GM04503 (cell line): ENCODE measurements at regions not wholly inside any gene's neighbourhood (a gene's known extent, or its start where the extent isn't known, plus 50 kb on each side); places are given as distances from the start of the nearest gene placed in this dataset.

Experiments used
- DNase-seq: peaks from one replicate; pipeline ENCODE4 v3.0.0-alpha.2; 2012; ENCODE audit warnings: low read depth

DNA sequence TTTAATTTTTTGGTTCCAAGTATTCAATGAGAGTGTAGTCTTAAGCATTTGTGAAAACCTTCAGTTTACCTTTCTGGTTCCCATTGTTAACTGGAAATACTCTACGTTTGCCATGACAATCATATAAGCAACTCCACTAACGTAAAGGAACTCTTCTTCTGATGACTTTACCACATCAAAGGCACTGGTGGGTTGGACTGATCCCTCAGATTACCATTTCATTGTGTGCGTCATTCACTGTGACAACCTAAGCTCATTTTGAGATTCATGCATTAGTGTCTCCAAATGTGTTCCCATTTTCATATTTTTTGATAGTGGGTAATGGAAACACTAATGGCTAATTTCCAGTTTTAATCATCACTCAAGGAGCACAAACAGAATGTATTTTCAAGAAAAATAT is 119.9 kb upstream of the COL1A2 start:
- DNase-seq: no peak

DNA sequence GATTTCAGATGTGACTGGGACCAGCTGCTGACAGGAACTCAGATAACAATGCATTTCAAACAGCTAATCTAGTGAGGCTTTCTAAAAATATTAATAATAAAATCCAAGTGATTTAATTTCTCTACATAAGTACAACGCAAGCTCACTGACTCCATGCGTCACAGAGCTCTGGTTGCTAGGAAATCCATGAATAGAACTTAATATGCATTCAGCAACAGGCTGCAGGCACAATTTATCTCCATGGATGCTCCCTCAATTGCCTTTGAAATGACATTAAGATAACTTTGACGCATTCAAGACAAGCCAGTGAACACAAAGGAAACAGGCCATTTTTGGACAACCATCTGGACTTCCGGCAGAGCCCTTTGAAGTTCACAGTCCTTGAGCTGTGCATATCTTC is 118.7 kb upstream of the COL1A2 start:
- DNase-seq: no peak

DNA sequence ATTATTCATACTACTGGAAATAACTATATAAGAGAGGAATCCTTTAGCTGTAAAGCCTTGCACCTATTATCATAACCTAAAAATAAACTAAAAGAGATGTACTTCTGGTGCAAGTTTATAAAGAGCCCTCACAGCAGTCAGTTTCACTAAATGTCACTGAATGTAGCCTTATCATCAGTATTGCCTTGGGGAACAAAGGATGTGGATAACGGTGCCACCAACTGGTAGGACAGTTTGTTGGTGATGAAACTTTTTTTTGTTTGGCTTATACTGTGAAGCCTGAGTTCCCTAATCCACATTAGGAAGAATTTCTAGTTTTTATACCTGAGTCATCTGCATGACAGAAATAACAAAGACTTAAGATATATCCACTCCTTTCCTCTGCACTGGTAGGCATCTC is 117.9 kb upstream of the COL1A2 start:
- no peak for DNase-seq

DNA sequence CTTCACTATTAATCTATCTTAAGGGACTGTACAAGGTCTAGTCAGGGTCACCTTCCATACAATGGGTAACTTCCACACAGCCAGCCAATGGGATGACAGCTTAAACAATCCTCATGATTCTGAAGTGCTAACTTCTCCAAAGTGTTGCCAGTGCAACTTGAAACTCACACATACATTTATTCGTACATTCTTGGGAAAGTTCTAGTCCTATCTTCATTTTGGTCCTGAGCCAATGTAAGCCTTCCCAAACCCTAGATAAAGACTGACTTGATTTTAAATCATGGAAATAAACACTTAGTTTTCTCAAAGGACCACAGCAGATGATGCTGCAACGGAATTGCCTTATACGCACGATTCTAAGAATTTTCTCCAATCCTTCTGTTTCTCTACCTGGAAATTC is 117.5 kb upstream of the COL1A2 start:
- DNase-seq: no peak

DNA sequence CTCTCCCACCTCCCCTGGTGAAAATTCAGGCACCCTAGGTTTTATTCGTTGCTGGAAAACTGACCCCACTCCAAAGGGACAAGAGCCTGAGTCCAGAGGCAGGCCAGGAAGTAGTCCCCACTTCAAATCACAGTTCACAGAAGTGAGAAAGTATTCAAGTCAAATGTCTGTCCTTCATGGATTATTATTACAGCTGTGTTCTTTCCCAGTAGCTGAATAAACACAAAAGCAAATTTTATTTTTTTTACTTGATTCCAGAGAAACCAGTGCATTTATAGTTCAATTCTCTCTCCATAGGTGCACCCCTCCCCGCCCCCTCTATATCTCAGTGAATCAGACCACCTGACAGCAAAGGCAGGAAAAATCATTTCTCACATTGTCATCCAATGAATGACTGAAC is 113.8 kb upstream of the COL1A2 start:
- no peak for DNase-seq

DNA sequence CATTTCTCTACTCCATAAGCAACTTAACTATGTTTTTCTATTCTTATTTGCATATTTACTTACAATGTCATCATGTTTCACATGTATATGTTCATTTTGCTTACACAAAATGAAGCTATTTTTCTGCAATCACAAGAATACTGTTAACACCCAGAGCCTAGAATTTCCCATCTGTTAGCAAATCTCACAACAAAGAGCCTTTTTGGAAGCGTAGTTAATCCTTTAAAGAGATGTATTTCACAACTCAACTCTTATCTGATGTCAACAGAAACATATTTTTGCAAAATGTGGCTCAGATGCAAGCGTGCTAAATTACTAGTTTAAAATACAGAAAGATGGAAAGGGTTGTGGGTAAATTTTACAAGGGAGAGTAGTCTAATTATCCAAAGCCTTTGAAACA is 110.6 kb upstream of the COL1A2 start:
- DNase-seq: no peak

DNA sequence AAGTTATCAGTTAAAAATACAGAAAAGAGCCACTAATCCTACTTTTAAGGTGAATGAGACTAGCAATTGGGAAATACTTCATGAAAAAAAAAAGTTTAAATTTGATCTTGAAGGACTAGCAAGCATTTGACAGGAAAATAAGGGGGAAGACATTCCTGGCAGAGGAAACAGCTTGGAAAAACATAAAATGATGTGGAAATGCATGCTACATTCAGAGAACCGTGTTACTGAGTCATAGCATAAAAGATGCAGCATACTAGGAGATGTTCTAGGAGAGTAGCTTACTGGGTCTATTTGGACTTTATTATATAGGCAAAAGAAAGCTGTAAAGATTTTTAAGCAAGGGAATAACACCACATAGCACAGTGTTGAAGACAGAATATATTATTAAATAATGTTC is 108.6 kb upstream of the COL1A2 start:
- DNase-seq: no peak

DNA sequence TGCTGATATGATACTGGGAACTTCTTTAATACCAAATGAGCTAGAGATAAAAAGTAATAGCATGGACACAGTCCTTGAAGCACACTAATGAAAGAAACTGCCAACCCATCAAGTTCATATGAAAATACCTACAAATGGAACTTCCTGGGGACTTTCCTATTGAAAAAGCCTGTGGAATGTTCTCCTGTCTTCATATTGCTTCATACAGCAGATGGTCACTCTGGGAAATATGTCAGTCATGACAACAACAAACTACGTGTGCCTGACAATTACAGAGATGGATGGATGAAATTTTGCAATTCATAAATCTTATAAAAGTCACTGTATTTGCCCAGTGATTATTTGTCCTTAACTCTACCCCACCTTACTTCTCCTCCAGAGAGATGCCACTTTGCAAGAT is 106.6 kb upstream of the COL1A2 start:
- no peak for DNase-seq

DNA sequence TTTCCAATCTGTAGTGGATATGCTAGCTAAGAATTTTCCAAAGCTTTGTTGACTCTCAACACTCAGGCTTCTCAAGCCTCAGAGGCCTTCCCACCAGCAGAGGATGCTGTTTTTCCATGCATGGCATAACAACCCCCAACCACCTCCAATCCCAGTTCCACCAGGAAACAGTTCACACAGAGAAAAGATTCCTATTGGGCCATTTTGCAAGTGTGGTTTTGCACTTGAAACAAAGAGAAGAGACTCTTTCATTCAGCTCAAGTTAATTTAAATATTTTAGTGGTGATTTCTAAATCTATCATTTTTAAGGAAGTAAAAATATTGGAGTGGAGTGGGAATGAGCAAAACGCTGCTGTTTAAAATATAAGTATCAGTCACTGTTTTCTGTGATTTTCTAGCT is 105.6 kb upstream of the COL1A2 start:
- peak; percentile 64 for DNase-seq

DNA sequence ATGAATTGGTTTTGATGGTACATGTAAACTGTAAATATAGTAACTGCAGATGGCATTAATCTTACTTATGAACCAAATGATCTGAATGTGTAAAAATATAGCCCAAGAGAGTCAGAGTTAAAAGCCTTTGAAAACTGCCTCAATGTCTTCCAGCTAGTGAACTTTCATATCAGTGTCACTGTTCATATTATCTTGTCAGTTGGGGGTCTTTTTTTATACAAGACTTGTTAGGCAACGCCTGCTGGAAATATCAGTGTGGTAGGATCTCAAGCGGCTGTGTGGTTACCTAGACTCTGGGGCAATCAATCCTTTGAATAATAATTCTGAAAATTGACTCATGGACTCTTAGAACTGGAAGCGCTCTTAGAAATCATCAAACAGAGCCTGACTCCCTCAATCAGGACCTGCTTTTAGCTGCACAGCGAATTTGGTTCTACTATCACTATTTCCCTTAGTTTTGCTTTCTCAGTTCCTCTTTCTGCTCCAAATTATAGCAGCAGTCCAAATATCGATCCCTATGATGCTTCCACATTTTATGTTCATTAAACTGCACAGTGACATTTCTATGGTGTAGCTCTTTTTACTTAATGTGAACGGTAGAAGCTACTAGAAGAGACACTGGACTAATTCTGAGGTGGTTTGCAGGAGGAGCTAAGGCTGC is 100.1 kb upstream of the COL1A2 start:
- DNase-seq: no peak

DNA sequence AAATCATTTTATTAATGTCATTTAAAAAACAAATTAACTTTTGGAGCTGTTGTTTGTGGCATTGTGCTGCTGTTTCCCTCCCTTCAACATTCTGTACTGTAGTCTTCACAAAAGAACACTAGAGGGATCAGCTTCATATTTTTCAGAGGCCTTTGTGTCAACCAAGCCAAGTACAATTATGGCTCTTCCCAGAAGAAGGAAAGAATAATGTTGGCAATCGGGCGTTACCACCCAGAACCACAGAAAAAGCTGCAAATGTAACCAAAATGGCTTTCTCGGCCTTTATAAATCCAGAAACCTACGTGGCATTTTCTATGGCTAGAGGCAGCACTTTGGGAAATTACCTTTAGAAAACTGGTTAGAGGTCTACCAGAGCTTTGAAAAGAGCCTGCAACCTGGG is 98.8 kb upstream of the COL1A2 start:
- peak; percentile 74 for DNase-seq

DNA sequence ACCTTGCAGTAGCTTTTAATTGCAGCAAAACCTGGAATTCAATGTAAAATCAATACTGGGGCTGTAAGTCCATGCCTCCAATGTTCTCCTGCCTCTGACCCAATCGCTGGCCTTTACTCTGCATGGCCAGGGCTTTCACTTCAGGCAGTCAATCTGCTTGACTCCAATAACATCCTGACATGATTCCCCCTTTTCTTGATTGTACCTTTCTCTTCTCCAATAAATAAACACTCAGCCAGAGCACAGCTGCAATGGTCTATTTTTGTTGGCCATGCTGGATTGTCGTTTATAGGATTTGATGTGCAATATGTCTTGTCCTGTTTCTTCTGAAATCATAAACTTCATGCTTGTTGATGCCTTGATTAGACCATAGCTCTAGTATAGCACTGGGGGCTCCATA is 97.8 kb upstream of the COL1A2 start:
- no peak for DNase-seq

DNA sequence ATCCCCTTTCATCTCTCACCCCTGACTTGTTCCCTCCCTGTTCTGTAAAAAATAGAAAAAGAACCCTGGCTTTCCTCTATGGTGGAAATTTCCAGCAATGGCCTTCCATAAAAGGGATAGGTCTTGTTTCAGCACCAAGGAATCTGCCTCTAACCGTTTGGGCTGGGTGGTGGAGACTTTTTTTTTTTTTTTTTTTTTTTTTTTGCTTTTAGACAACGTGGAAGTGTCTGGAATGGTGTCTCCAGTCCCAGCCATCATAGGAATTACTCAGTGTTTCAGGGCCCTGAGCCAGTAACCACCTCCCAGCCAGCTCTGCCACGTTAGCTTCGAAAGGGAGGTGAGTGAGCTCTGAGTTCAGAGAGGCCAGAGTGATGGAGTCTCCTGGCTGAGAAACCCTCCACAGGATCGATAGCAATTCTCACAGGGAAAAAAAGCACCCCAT is 97.3 kb upstream of the COL1A2 start:
- DNase-seq: peak; percentile 97

DNA sequence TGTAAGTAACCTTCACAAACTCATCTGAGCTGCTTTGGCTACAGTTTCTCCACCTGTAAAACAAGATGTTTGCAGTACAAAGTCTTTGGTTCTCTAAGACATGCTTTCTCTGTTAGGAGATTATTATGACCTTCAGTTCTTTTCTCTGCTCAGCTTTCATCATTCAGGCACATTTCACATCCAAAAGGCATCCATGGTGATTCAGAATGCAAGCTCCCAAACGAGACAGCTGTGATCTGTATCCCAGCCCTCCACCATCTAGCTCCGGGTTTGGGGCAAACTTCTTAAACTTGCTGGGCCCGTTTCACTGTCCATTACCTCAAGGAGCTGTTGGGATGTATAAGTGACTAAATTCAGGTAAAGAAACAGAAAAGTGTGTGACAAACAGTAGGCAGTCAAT is 95.8 kb upstream of the COL1A2 start:
- peak; percentile 67 for DNase-seq

DNA sequence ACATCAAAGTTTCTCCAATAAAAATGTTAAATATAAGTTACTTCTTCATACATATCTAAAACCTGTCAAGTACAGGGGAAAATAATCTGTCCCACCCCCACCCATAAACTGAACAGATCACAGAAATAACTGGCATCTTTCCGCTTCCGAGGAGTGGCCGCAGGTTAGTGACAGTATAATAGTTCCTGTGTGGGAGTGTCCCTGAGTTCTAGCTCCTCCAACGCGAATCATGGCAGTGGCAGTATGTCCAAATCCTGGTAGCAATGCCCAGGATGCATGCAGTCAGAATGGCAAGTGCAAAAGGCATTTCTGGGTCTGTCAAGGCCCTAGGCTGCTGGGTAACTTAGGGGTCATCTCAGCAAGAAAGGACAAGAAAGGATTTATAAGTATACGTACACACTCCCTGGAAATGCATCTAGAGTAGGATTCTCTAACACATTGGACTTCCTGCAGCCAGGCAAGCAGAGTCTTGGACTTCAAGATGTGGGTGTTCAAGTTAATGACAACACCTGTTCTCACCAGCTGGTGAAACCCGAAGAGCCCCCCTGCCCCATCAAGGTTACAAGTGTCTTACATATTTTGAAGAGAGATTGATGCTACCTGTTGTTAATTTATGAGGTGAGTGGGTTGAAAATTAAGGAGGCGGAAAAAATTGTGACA is 94.4 kb upstream of the COL1A2 start:
- DNase-seq: no peak

DNA sequence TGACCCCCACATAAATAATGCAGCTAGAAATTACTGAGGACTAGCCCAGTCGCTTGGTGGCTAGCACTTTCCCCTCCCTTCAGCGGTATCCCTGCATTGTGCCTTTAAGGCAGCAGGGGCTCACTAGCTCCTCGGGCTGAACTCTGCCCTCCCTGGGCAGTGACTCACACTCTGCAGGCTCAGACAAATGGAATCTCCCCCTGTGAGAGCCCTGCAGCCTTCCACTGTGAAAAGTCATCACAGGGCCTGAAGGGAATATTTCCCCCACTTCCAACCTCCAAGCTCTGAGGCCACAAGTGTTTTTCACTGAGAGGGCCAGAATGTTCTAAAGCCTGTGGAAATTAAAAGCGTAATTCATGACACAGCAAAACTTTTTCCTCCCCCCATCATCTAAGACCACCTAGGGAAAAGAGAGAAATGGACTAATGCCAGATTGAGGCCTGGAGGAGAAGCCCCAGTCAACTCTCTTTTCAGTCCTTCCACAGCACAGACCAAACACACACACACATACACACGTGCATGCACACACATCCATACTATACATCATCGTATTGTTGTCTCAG is 93.6 kb upstream of the COL1A2 start:
- peak; percentile 94 for DNase-seq

DNA sequence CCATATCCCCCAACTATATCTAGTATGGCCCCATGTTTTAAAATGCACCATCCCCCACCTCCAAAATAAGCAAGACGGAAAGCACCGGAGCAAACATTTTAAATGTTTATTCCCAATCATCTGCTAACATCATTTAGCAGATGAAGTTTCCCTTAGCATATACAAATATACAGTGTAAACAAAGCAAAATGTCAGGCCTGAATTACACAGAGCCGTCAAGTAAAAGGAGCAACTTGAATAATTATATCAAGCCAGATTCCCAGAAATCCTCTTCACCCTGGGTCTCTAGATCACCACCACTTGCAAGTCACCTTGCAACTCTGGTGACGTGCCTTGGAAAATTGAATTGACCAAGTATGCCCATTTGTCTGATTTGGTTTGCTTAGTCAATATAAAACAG is 91.6 kb upstream of the COL1A2 start:
- no peak for DNase-seq

DNA sequence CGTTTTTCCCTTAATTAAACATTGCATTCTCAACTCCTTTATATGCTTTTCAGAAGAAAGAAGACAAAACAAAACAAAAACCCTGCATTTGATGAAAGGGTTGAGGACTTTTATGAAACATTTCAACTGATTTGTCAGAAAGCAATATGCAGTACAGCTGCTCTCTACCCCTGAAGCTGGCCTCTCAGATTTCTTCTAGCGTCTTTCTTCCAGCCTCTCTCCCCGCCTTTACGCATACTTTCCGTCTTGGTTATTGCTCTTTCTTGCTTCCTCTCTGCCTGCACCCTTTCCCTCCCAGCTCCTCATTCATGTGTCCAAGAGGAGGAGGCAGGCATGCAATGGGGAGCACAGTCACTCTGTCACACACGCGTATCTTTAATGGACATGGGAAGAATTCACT is 91.0 kb upstream of the COL1A2 start:
- DNase-seq: peak; percentile 65

DNA sequence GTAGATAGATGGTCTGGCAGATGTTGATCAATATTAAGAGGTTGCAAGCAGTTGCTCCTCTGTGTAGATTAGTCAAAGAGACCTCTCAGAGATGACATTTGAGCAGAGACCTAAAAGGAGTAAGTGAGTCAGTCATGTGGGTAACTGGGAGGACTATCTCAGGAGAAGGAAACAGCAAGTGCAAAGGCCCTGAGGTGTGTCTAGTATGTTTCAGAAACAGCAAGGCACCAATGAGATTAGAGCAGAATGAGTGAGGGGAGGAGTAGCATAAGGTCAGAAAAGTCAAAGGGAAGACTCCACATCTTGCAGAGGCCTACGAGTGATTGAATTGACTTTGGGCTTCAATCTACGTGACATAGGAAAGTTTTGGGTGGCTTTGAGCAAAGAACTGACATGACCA is 89.8 kb upstream of the COL1A2 start:
- DNase-seq: no peak

DNA sequence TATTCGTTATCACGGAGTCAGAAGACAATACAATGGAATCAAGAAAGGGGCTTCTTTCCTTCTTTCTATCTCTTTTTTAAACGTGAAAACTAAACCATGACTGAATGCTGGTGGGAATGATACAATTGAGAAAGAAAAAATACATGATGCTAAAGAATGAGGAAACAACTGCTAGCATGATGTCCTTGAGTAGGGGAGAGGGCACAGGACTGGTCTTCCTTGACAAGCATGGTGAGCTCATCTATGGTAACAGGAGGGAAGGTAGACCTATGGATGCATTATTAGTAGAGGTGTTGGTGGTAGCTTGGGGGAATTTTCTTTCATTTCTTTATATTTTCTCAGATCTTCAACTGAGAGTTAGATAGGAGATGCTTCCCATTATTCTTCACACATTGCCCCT is 88.9 kb upstream of the COL1A2 start:
- DNase-seq: no peak

DNA sequence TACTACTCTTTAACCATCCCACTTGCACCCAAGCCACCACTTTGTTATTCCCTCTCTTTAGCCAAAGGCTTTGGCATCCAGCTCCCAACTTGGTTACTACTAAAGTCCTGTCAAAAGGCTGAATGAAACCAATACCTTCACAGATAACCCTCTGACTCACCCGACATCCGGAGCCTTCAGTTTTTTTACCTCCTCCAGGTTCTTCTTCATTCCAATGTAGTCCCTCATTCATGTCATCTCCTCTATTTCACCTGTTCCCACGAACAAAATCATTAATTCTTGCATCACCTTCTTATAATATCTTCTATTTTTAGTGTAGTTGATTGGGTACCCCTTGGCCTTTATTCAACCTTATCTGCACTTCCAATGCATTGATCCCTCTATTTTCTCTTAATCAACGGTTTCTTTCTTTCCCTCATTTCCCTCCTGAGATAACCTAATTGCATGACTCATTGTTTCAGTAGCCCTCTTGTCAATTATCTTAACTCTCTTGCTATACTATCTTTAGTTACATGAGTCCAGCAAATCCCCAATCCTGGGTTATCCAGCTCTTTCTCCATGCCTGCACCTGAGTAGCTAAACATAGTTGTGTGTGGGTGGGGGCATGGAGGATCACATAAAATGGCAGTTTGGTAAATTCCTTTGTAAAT is 87.2 kb upstream of the COL1A2 start:
- no peak for DNase-seq

DNA sequence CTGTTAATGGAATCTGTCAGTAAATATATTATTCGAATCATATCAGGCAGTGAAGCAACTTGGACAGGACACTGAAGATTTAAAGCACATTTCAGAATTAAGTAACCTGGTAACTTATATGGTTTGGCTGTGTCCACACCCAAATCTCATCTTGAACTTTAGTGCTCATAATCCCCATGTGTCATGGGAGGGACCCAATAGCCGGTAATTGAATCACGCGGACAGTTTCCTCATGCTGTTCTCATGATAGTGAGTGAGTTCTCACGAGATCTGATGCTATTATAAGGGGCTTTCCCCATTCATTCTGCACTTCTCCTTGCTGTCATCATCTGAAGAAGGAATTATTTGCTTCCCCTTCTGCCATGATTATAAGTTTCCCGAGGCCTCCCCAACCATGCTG is 83.2 kb upstream of the COL1A2 start:
- DNase-seq: no peak

DNA sequence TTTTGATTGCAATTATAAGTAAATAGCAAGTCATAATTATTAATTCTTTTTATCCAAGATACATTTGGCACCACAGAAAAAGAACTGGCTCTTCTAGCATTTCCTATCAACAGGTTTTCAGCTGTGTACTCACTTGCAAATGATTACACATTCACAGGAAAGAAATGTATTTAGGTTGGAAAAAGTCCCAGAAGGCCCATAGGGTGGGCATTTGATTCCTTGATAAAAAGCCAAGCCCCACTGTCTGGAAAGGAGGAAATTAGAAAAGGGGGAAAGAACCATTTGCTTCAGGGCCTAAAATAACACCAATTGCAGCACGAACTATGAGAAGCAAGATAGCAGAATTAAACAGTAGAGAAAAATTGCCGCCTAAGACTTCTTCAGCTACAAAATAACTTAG is 80.8 kb upstream of the COL1A2 start:
- no peak for DNase-seq
